GM12878 (cell line): ENCODE measurements at regions not wholly inside any gene's neighbourhood (a gene's known extent, or its start where the extent isn't known, plus 50 kb on each side); places are given as distances from the start of the nearest gene placed in this dataset.

Experiments used
- ATAC-seq: fragments of 200-7000 bp; cut with Tn5 transposase; 3 replicates; pipeline ENCODE4 v1.9.1; 2020; ENCODE audit warnings: mild to moderate bottlenecking, moderate library complexity
- BruUV-seq: library from RNA; stranded (reverse); fragments of 400-500 nt; replicated peaks from 2 replicates; lab custom pipeline; 2021; lab: Mats Ljungman, UMichigan
- CTCF ChIA-PET: fragments of 300-600 bp; sonication (Branson Sonifier 250); formaldehyde crosslinking; extraction: SDS; loops from one replicate; lab custom pipeline; 2021; ENCODE audit warnings: inconsistent platforms; lab: Yijun Ruan, JAX
- POLR2A ChIA-PET: fragments of 350-600 bp; formaldehyde crosslinking; extraction: SDS; loops from one replicate; lab custom pipeline; 2021; ENCODE audit warnings: inconsistent platforms; lab: Charles Lee
- RAD21 ChIA-PET: fragments of 300-600 bp; sonication (Branson Sonifier 250); formaldehyde crosslinking; loops from one replicate; lab custom pipeline; 2023; ENCODE audit warnings: antibody characterized with exemption; ENCODE audit not compliant: unreplicated experiment; lab: Charles Lee
- SMC1A ChIA-PET: fragments of 300-600 bp; sonication (Branson Sonifier 250); formaldehyde crosslinking; loops from one replicate; lab custom pipeline; 2023; ENCODE audit not compliant: unreplicated experiment, uncharacterized antibody; lab: Charles Lee
- DNase-seq: peaks from one replicate; pipeline ENCODE4 v3.0.0-alpha.2; 2011; ENCODE audit warnings: low read depth, low spot score
- FAIRE-seq: peaks from 3 replicates; lab custom pipeline; 2011; peaks lifted over from hg19 to GRCh38; lab: Jason Lieb, UNC
- H2AFZ ChIP-seq: 2 replicates; pipeline ENCODE4 v1.6.0; 2011; ENCODE audit warnings: low read depth, low read length, control low read depth; ENCODE audit not compliant: control insufficient read depth
- H3K27ac ChIP-seq: 2 replicates; pipeline ENCODE4 v1.5.1; 2011; ENCODE audit warnings: control low read depth; ENCODE audit not compliant: control insufficient read depth, insufficient read depth
- H3K27me3 ChIP-seq, 2 experiments: replicated peaks in 1 of 2; 2 replicates each; pipeline versions ENCODE4 v1.6.0 to v1.6.1; 2011; ENCODE audit warnings: low read length in 1 of 2; ENCODE audit not compliant: control insufficient read depth in 2 of 2, insufficient read depth in 2 of 2
- H3K36me3 ChIP-seq, 2 experiments: 2 replicates each; pipeline ENCODE4 v1.5.1; 2011; ENCODE audit warnings: low read length in 1 of 2; ENCODE audit not compliant: control insufficient read depth in 2 of 2, insufficient read depth in 2 of 2
- H3K4me1 ChIP-seq: 2 replicates; pipeline ENCODE4 v1.6.1; 2011; ENCODE audit warnings: mild to moderate bottlenecking, low read length, moderate library complexity, mixed read lengths; ENCODE audit not compliant: control insufficient read depth, insufficient read depth
- H3K4me2 ChIP-seq: 2 replicates; pipeline ENCODE4 v1.6.0; 2011; ENCODE audit warnings: control low read depth; ENCODE audit not compliant: control insufficient read depth, insufficient read depth
- H3K4me3 ChIP-seq: fragments of 200-600 bp; sonication (generic); 2 replicates; pipeline ENCODE4 v1.5.1; 2016
- H3K79me2 ChIP-seq: 2 replicates; pipeline ENCODE4 v1.6.0; 2011; ENCODE audit warnings: low read length; ENCODE audit not compliant: control insufficient read depth, insufficient read depth
- H3K9ac ChIP-seq: 2 replicates; pipeline ENCODE4 v1.8.0; 2011; ENCODE audit warnings: low read length, control low read depth, mixed read lengths; ENCODE audit not compliant: control insufficient read depth, insufficient read depth
- H3K9me3 ChIP-seq: replicated peaks from 3 replicates; pipeline ENCODE4 v1.5.1; 2011; ENCODE audit warnings: mild to moderate bottlenecking, low read length; ENCODE audit not compliant: control insufficient read depth, insufficient read depth
- H4K20me1 ChIP-seq: 2 replicates; pipeline ENCODE4 v1.6.0; 2011; ENCODE audit not compliant: control insufficient read depth, insufficient read depth
- BRCA1 ChIP-seq: IDR thresholded peaks from 2 replicates; pipeline ENCODE4 v1.6.1; 2011; ENCODE audit warnings: low read depth, low read length, improper control_type of control experiment
- E2F8 ChIP-seq: fragments of 450-650 bp; IDR thresholded peaks from 2 replicates; pipeline ENCODE4 v1.6.1; 2018; ENCODE audit warnings: mild to moderate bottlenecking, low read depth, moderate library complexity; ENCODE audit not compliant: partially characterized antibody
- EZH2 ChIP-seq: IDR thresholded peaks from 2 replicates; pipeline ENCODE4 v1.6.1; 2012; ENCODE audit warnings: low read depth, mild to moderate bottlenecking, control low read depth, inconsistent platforms, low read length, borderline replicate concordance; ENCODE audit not compliant: control insufficient read depth
- MYC ChIP-seq: IDR thresholded peaks from 2 replicates; pipeline ENCODE4 v1.6.1; 2011; ENCODE audit warnings: mild to moderate bottlenecking, low read length, moderate library complexity, inconsistent platforms; ENCODE audit not compliant: insufficient read depth, insufficient replicate concordance, insufficient read length, severe bottlenecking
- RCOR1 ChIP-seq: conservative IDR thresholded peaks from 2 replicates; pipeline ENCODE4 v1.6.1; 2012; ENCODE audit warnings: low read depth, low read length, improper control_type of control experiment
- SIX5 ChIP-seq: IDR thresholded peaks from 2 replicates; pipeline ENCODE4 v1.6.1; 2011; ENCODE audit warnings: mild to moderate bottlenecking, low read depth, low read length, moderate library complexity; ENCODE audit not compliant: severe bottlenecking
- SPI1 ChIP-seq: IDR thresholded peaks from 2 replicates; pipeline ENCODE4 v1.6.1; 2011; ENCODE audit warnings: low read depth, mild to moderate bottlenecking, low read length, moderate library complexity, borderline replicate concordance; ENCODE audit not compliant: insufficient read depth
- ZNF217 ChIP-seq: fragments of 450-650 bp; IDR thresholded peaks from 2 replicates; pipeline ENCODE4 v1.6.1; 2017; ENCODE audit warnings: antibody characterized with exemption, mild to moderate bottlenecking
- ZZZ3 ChIP-seq: IDR thresholded peaks from 2 replicates; pipeline ENCODE4 v1.6.1; 2011; ENCODE audit warnings: low read depth; ENCODE audit not compliant: control insufficient read depth, insufficient read length
- in situ Hi-C: fragments of 300-500 bp; cut with MboI; formaldehyde crosslinking; loops from 9 replicates; pipeline ENCODE4 v1.14.3; 2018; ENCODE audit warnings: mixed read lengths
- intact Hi-C: fragments of 100-400 bp; cut with micrococcal nuclease; formaldehyde crosslinking; loops from one replicate; pipeline ENCODE4 v1.14.2; 2022; ENCODE audit not compliant: unreplicated experiment
- TF ChIP-seq, protein P1 (sequence below): IDR thresholded peaks from 2 replicates; pipeline ENCODE4 v1.6.1; 2011; ENCODE audit warnings: mild to moderate bottlenecking, low read depth, low read length, moderate library complexity; ENCODE audit not compliant: insufficient replicate concordance

DNA sequence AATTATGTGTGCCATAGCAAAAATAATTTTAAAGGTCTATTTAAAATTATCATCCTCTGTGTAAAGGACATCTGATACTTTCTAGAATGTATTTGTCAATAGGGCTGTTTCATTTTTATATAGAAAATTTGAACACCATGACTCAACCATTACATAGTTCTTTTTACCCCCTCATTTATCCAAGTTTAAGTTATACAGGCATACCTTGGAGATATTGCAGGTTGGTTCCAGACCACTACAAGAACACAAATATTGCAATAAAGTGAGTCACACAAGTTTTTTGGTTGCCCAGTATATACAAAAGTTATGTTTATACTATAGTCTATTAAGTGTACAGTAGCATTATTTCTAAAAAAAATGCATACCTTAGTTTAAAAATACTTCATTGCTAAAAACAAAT is 130.4 kb downstream of the MSL3 start:
- SMC1A ChIA-PET, result no interaction called here
- H3K4me3 ChIP-seq, result no peak overlapping the region
- RAD21 ChIA-PET, result no interaction called here
- FAIRE-seq (no peak), ATAC-seq (no peak), DNase-seq (no peak)
- H3K4me1 ChIP-seq, result no peaks in the 10 kb centered on the region
- H3K4me2 ChIP-seq, result no peak overlapping the region
- POLR2A ChIA-PET, result no interaction called here
- H2AFZ ChIP-seq, result no peak overlapping the region
- no peak overlapping the region for H3K9ac ChIP-seq
- no peaks in the 10 kb centered on the region for H3K9me3 ChIP-seq
- intact Hi-C loops (no loop called here), in situ Hi-C loops (no loop called here)
- H3K79me2 ChIP-seq, result no peaks in the 10 kb centered on the region
- no peak overlapping the region for H3K27ac ChIP-seq
- no peaks in the 10 kb centered on the region for H3K27me3 ChIP-seq
- no peaks in the 10 kb centered on the region for H4K20me1 ChIP-seq
- H3K36me3 ChIP-seq, result no peaks in the 10 kb centered on the region
- no TSS peak for BruUV-seq
- CTCF ChIA-PET, result no interaction called here
- TF ChIP-seq ZNF217 (no peak), BRCA1 (no peak), EZH2 (no peak), ZZZ3 (no peak), E2F8 (no peak), SPI1 (no peak), MYC (no peak), SIX5 (no peak), RCOR1 (no peak)
- TF ChIP-seq, protein P1, sequence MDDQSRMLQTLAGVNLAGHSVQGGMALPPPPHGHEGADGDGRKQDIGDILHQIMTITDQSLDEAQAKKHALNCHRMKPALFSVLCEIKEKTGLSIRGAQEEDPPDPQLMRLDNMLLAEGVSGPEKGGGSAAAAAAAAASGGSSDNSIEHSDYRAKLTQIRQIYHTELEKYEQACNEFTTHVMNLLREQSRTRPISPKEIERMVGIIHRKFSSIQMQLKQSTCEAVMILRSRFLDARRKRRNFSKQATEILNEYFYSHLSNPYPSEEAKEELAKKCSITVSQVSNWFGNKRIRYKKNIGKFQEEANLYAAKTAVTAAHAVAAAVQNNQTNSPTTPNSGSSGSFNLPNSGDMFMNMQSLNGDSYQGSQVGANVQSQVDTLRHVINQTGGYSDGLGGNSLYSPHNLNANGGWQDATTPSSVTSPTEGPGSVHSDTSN, result no peak
- TF ChIP-seq, all 136 proteins: peak for 0
